ENCODE measurements at regions not wholly inside any gene's neighbourhood (a gene's known extent, or its start where the extent isn't known, plus 50 kb on each side); places are given as distances from the start of the nearest gene placed in this dataset.

GRCh38 chr10:4120096-4120853, 335.3 kb upstream of the KLF6 start:
- TF ChIP-seq POLR2A (IDR thresholded peaks at IDR 0.05; ENCODE audit: low read depth, low read length) = no peak
- TF ChIP-seq CTCF (IDR thresholded peaks at IDR 0.05; ENCODE audit: extremely low read depth in 1 of 2, insufficient read depth in 1 of 2, low read depth in 1 of 2, low read length in 2 of 2) = no peak
- no peak for TF ChIP-seq GATA2 (IDR thresholded peaks at IDR 0.05; ENCODE audit: insufficient read depth, insufficient read length, low read depth, low read length)
- TF ChIP-seq EZH2 (IDR thresholded peaks at IDR 0.05; ENCODE audit: borderline replicate concordance, low read depth, low read length, severe bottlenecking) = no peak
- TF ChIP-seq POLR2AphosphoS5 (IDR thresholded peaks at IDR 0.05; ENCODE audit: insufficient read depth, low read depth, low read length) = no peak
- TF ChIP-seq MAX (IDR thresholded peaks at IDR 0.05; ENCODE audit: insufficient read depth, insufficient read length) = no peak
- no peak for TF ChIP-seq MYC (IDR thresholded peaks at IDR 0.05; ENCODE audit: low read depth, low read length)
